ENCODE measurements at regions not wholly inside any gene's neighbourhood (a gene's known extent, or its start where the extent isn't known, plus 50 kb on each side); places are given as distances from the start of the nearest gene placed in this dataset.

- DNase-seq (ENCODE audit: extremely low spot score): no peak
- POLR2A ChIA-PET: no interaction called here
- CTCF ChIA-PET: no interaction called here
Observed at GRCh38 chr9:25513509-25514033, 164.7 kb downstream of the TUSC1 start.

GRCh38 chr9:25505644-25506043, 172.6 kb downstream of the TUSC1 start:
- ChIA-PET CTCF (no interaction called here), POLR2A (no interaction called here)
- DNase-seq (ENCODE audit: extremely low spot score): no peak
- TF ChIP-seq NFRKB (IDR thresholded peaks at IDR 0.05) (no peak), ZNF384 (IDR thresholded peaks at IDR 0.05) (no peak), HDGF (IDR thresholded peaks at IDR 0.05; ENCODE audit: borderline replicate concordance) (no peak), FOXA1 (IDR thresholded peaks at IDR 0.05) (no peak), CTBP1 (IDR thresholded peaks at IDR 0.05; ENCODE audit: borderline replicate concordance) (no peak), L3MBTL2 (conservative IDR thresholded peaks at IDR 0.05) (no peak), BHLHE40 (IDR thresholded peaks at IDR 0.05; ENCODE audit: borderline replicate concordance) (no peak), SP1 (IDR thresholded peaks at IDR 0.05) (no peak)
- TF ChIP-seq, protein P1, sequence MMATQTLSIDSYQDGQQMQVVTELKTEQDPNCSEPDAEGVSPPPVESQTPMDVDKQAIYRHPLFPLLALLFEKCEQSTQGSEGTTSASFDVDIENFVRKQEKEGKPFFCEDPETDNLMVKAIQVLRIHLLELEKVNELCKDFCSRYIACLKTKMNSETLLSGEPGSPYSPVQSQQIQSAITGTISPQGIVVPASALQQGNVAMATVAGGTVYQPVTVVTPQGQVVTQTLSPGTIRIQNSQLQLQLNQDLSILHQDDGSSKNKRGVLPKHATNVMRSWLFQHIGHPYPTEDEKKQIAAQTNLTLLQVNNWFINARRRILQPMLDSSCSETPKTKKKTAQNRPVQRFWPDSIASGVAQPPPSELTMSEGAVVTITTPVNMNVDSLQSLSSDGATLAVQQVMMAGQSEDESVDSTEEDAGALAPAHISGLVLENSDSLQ (IDR thresholded peaks at IDR 0.05): no peak

More at GRCh38 chr9:25513509-25514033, 164.7 kb downstream of the TUSC1 start:
- TF ChIP-seq FOXA1 (IDR thresholded peaks at IDR 0.05): no peak
- TF ChIP-seq BHLHE40 (IDR thresholded peaks at IDR 0.05; ENCODE audit: borderline replicate concordance): no peak
- TF ChIP-seq ELF4 (IDR thresholded peaks at IDR 0.05): no peak
- TF ChIP-seq ARNT (IDR thresholded peaks at IDR 0.05): no peak
- no peak for TF ChIP-seq FOXM1 (IDR thresholded peaks at IDR 0.05; ENCODE audit: borderline replicate concordance)
- no peak for TF ChIP-seq TARDBP (IDR thresholded peaks at IDR 0.05)
- TF ChIP-seq SP1 (IDR thresholded peaks at IDR 0.05): no peak
- TF ChIP-seq, protein P1 (IDR thresholded peaks at IDR 0.05): no peak
- TF ChIP-seq SUZ12 (IDR thresholded peaks at IDR 0.05): no peak
- no peak for TF ChIP-seq CTBP1 (IDR thresholded peaks at IDR 0.05; ENCODE audit: borderline replicate concordance)
- no peak for TF ChIP-seq LEF1 (IDR thresholded peaks at IDR 0.05; ENCODE audit: borderline replicate concordance)
- no peak for TF ChIP-seq FOXK2 (IDR thresholded peaks at IDR 0.05)
- no peak for TF ChIP-seq NFRKB (IDR thresholded peaks at IDR 0.05)
- TF ChIP-seq L3MBTL2 (conservative IDR thresholded peaks at IDR 0.05): no peak
- no peak for TF ChIP-seq ZNF384 (IDR thresholded peaks at IDR 0.05)
- no peak for TF ChIP-seq HDGF (IDR thresholded peaks at IDR 0.05; ENCODE audit: borderline replicate concordance)

DNA sequence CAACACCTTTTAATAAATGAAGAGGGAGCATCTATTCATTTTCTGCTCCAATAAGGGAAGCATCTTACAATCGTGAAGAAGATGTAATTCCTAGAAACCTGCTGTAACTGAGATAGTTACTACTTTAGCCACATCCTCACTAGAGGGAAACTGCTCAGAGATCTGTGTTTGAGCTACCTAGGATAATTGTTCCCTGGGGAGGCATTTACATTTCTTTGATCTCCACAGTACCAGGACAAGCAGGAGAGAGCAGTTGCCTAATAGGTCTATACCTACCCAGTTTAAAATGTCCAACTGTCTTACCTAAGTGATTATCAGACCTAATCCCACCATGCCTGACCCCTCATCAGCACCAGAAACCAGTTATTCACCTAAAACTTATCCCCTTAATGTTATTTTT, 196.9 kb downstream of the TUSC1 start:
- TF ChIP-seq SP1 (IDR thresholded peaks at IDR 0.05) (no peak), HDGF (IDR thresholded peaks at IDR 0.05; ENCODE audit: borderline replicate concordance) (no peak), TARDBP (IDR thresholded peaks at IDR 0.05) (no peak), NFRKB (IDR thresholded peaks at IDR 0.05) (no peak), LEF1 (IDR thresholded peaks at IDR 0.05; ENCODE audit: borderline replicate concordance) (no peak), BHLHE40 (IDR thresholded peaks at IDR 0.05; ENCODE audit: borderline replicate concordance) (no peak)
- ChIA-PET POLR2A (no interaction called here), CTCF (no interaction called here)
- no peak for DNase-seq (ENCODE audit: extremely low spot score)

DNA sequence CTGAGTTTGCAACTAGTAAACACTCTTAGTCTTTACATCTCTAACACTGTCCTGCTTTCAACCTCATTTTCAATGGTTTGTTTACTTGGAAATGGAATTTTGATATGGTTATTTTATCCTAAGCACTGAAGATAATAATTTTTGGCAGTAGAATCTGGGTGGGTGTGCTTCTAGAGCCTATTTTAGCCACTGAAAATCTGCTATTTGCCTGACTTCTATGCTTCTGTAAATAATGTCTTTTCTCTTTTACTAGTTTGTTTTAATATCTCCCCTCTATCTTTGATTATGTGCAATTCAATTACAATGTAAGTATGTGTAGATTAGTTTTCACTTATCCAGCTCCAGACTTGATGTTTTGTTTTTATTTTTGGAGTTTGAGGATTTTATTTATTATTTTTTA, 197.5 kb downstream of the TUSC1 start:
- CTCF ChIA-PET: no interaction called here
- POLR2A ChIA-PET: no interaction called here
- no peak for DNase-seq (ENCODE audit: extremely low spot score)
- TF ChIP-seq NFRKB (IDR thresholded peaks at IDR 0.05) (no peak), LEF1 (IDR thresholded peaks at IDR 0.05; ENCODE audit: borderline replicate concordance) (no peak), HDGF (IDR thresholded peaks at IDR 0.05; ENCODE audit: borderline replicate concordance) (no peak), ARNT (IDR thresholded peaks at IDR 0.05) (no peak)

DNA sequence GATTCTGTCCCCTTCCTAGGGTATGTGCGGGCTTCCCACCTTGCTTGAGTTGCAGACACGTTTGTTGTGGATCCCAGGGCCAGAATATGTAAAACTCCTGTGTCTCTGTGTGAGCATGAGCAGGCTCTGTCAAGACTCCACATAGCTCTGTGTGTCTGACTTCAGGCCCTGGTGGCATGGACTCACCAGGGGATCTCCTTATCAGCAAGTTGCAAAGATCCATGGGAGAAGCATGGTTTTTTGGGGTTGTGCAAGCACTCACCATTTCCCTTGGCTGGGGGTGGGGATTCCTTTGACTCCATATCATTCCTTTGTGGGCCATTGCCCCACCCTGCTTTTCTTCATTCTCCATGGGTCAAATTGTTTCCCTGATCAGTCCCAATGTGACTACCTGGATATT, 205.6 kb downstream of the TUSC1 start:
- ChIA-PET CTCF (no interaction called here), POLR2A (no interaction called here)
- DNase-seq (ENCODE audit: extremely low spot score): no peak
- TF ChIP-seq SUZ12 (IDR thresholded peaks at IDR 0.05) (no peak), NFRKB (IDR thresholded peaks at IDR 0.05) (no peak), L3MBTL2 (conservative IDR thresholded peaks at IDR 0.05) (no peak), TARDBP (IDR thresholded peaks at IDR 0.05) (no peak), BHLHE40 (IDR thresholded peaks at IDR 0.05; ENCODE audit: borderline replicate concordance) (no peak), LEF1 (IDR thresholded peaks at IDR 0.05; ENCODE audit: borderline replicate concordance) (no peak), CTBP1 (IDR thresholded peaks at IDR 0.05; ENCODE audit: borderline replicate concordance) (no peak), SP1 (IDR thresholded peaks at IDR 0.05) (no peak), FOXM1 (IDR thresholded peaks at IDR 0.05; ENCODE audit: borderline replicate concordance) (no peak), FOXK2 (IDR thresholded peaks at IDR 0.05) (no peak), ZNF384 (IDR thresholded peaks at IDR 0.05) (no peak), ELF4 (IDR thresholded peaks at IDR 0.05) (no peak), ARNT (IDR thresholded peaks at IDR 0.05) (no peak), FOXA1 (IDR thresholded peaks at IDR 0.05) (no peak), HDGF (IDR thresholded peaks at IDR 0.05; ENCODE audit: borderline replicate concordance) (no peak)
- TF ChIP-seq, protein P1 (IDR thresholded peaks at IDR 0.05): no peak

GRCh38 chr9:25472085-25472607, 206.1 kb downstream of the TUSC1 start:
- DNase-seq (ENCODE audit: extremely low spot score): no peak
- TF ChIP-seq, protein P1 (IDR thresholded peaks at IDR 0.05): no peak
- no peak for TF ChIP-seq FOXA1 (IDR thresholded peaks at IDR 0.05)
- ChIA-PET CTCF (no interaction called here), POLR2A (no interaction called here)

Measured in HEK293T (cell line).